Fibroblast of lung (primary cell): ENCODE measurements at regions not wholly inside any gene's neighbourhood (a gene's known extent, or its start where the extent isn't known, plus 50 kb on each side); places are given as distances from the start of the nearest gene placed in this dataset.

ENCODE experiments used
- EZH2 ChIP-seq: IDR thresholded peaks from 2 replicates; pipeline ENCODE4 v1.5.1; 2012; ENCODE audit warnings: low read length, control low read depth, mild to moderate bottlenecking; ENCODE audit errors: missing control alignments
- TF ChIP-seq, protein P1 (sequence below), 2 donors: IDR thresholded peaks in 1 of 2; conservative IDR thresholded peaks in 1 of 2; 1 replicate in 1 of 2; 2 replicates in 1 of 2; pipeline ENCODE4 v1.5.1; 2011 to 2012; ENCODE audit warnings: low read length in 2 of 2, control low read depth in 1 of 2, inconsistent platforms in 1 of 2, low read depth in 1 of 2, mild to moderate bottlenecking in 1 of 2

DNA sequence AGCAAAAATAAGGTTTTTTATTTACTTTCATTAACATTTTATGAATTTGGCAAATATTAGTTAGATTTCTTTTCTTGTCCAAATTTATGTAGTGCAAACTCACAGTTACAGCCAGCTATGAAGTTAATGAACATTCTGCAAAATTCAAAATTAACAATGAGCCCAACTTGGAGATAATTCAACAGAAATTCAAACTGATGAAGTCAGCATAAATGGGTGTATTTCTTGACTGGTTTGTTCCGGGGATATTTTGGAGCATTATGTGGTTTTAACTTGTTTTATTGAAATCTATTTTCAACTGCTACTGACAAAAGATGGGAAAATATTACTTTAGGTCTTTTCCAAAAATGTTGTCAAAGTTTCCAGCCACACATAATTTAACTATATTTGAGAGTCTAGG, 807.9 kb downstream of the CDH8 start:
- TF ChIP-seq, protein P1, sequence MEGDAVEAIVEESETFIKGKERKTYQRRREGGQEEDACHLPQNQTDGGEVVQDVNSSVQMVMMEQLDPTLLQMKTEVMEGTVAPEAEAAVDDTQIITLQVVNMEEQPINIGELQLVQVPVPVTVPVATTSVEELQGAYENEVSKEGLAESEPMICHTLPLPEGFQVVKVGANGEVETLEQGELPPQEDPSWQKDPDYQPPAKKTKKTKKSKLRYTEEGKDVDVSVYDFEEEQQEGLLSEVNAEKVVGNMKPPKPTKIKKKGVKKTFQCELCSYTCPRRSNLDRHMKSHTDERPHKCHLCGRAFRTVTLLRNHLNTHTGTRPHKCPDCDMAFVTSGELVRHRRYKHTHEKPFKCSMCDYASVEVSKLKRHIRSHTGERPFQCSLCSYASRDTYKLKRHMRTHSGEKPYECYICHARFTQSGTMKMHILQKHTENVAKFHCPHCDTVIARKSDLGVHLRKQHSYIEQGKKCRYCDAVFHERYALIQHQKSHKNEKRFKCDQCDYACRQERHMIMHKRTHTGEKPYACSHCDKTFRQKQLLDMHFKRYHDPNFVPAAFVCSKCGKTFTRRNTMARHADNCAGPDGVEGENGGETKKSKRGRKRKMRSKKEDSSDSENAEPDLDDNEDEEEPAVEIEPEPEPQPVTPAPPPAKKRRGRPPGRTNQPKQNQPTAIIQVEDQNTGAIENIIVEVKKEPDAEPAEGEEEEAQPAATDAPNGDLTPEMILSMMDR (conservative IDR thresholded peaks at IDR 0.05 in 1 of 2, IDR thresholded peaks at IDR 0.05 in 1 of 2; ENCODE audit: low read depth in 1 of 2, low read length in 2 of 2), result no peak
- TF ChIP-seq EZH2, result no peak
